H9 (cell line): ENCODE measurements at regions not wholly inside any gene's neighbourhood (a gene's known extent, or its start where the extent isn't known, plus 50 kb on each side); places are given as distances from the start of the nearest gene placed in this dataset.
"Not testable (repeated sequence)": the region's sequence is repeated elsewhere in the genome, so short reads cannot be mapped to it uniquely, and the experiment has no call there.

Experiments
- DNase-seq: peaks from one replicate; pipeline ENCODE4 v3.0.0-alpha.2; 2017
- H2AFZ ChIP-seq: one replicate; pipeline ENCODE4 v1.6.1; 2013; ENCODE audit warnings: mild to moderate bottlenecking, low read length, control low read depth, moderate library complexity
- H2AK5ac ChIP-seq: 2 replicates; pipeline ENCODE4 v1.6.1; 2013; ENCODE audit warnings: low read length, control low read depth, mixed read lengths; ENCODE audit not compliant: insufficient read length
- H2BK120ac ChIP-seq: one replicate; pipeline ENCODE4 v1.6.1; 2013; ENCODE audit warnings: low read depth, mild to moderate bottlenecking, low read length, control low read depth, inconsistent platforms; ENCODE audit not compliant: poor library complexity, severe bottlenecking
- H2BK12ac ChIP-seq: 2 replicates; pipeline ENCODE4 v1.6.1; 2013; ENCODE audit warnings: low read length, control low read depth, mixed read lengths, low read depth; ENCODE audit not compliant: insufficient read length
- H2BK15ac ChIP-seq: 2 replicates; pipeline ENCODE4 v1.6.1; 2013; ENCODE audit warnings: low read depth, low read length, control low read depth
- H2BK20ac ChIP-seq: one replicate; pipeline ENCODE4 v1.6.1; 2013; ENCODE audit warnings: low read depth, mild to moderate bottlenecking, low read length, control low read depth, inconsistent platforms; ENCODE audit not compliant: poor library complexity, severe bottlenecking
- H2BK5ac ChIP-seq: 2 replicates; pipeline ENCODE4 v1.6.1; 2013; ENCODE audit warnings: low read length, control low read depth, mixed read lengths; ENCODE audit not compliant: insufficient read length
- H3K14ac ChIP-seq: 2 replicates; pipeline ENCODE4 v1.6.1; 2013; ENCODE audit warnings: low read length, control low read depth; ENCODE audit not compliant: insufficient read depth
- H3K18ac ChIP-seq: 2 replicates; pipeline ENCODE4 v1.6.1; 2013; ENCODE audit warnings: low read depth, mild to moderate bottlenecking, mixed read lengths, low read length, control low read depth; ENCODE audit not compliant: insufficient read length
- H3K23ac ChIP-seq: 2 replicates; pipeline ENCODE4 v1.6.1; 2013; ENCODE audit warnings: low read length, control low read depth, mixed read lengths, low read depth; ENCODE audit not compliant: insufficient read length
- H3K23me2 ChIP-seq: 2 replicates; pipeline ENCODE4 v1.6.1; 2013; ENCODE audit warnings: low read depth, mild to moderate bottlenecking, mixed read lengths, low read length, control low read depth; ENCODE audit not compliant: insufficient read length, poor library complexity, severe bottlenecking
- H3K27ac ChIP-seq: 2 replicates; pipeline ENCODE4 v1.5.1; 2013; ENCODE audit warnings: low read length, control low read depth, mixed read lengths, low read depth; ENCODE audit not compliant: insufficient read length
- H3K27me3 ChIP-seq: 2 replicates; pipeline ENCODE4 v1.6.1; 2013; ENCODE audit warnings: low read length, control low read depth, inconsistent platforms; ENCODE audit not compliant: insufficient read depth
- H3K4ac ChIP-seq: 2 replicates; pipeline ENCODE4 v1.6.1; 2013; ENCODE audit warnings: low read depth, mild to moderate bottlenecking, control low read depth, inconsistent platforms, low read length, moderate library complexity
- H3K4me1 ChIP-seq: 2 replicates; pipeline ENCODE4 v1.6.1; 2013; ENCODE audit warnings: low read length, control low read depth, inconsistent platforms; ENCODE audit not compliant: insufficient read depth
- H3K4me2 ChIP-seq: 2 replicates; pipeline ENCODE4 v1.6.1; 2013; ENCODE audit warnings: low read length, control low read depth, mixed read lengths; ENCODE audit not compliant: insufficient read length, insufficient read depth
- H3K56ac ChIP-seq: 2 replicates; pipeline ENCODE4 v1.6.1; 2013; ENCODE audit warnings: low read depth, mild to moderate bottlenecking, mixed read lengths, low read length, control low read depth; ENCODE audit not compliant: insufficient read length
- H3K79me1 ChIP-seq: 2 replicates; pipeline ENCODE4 v1.6.1; 2013; ENCODE audit warnings: low read depth, mild to moderate bottlenecking, moderate library complexity, low read length, control low read depth, inconsistent platforms; ENCODE audit not compliant: insufficient read depth, poor library complexity, severe bottlenecking
- H3K79me2 ChIP-seq: 2 replicates; pipeline ENCODE4 v1.6.1; 2013; ENCODE audit warnings: low read length, control low read depth, inconsistent platforms; ENCODE audit not compliant: insufficient read depth
- H3K9ac ChIP-seq: 2 replicates; pipeline ENCODE4 v1.6.1; 2013; ENCODE audit warnings: low read length, control low read depth, mixed read lengths; ENCODE audit not compliant: insufficient read length; ENCODE audit errors: extremely low read depth
- H3K9me3 ChIP-seq: one replicate; pipeline ENCODE4 v1.6.1; 2013; ENCODE audit warnings: low read depth, low read length, inconsistent platforms; ENCODE audit not compliant: control insufficient read depth
- H3T11ph ChIP-seq: one replicate; pipeline ENCODE4 v1.6.1; 2013; ENCODE audit warnings: mild to moderate bottlenecking, low read length, control low read depth, inconsistent platforms
- H4K20me1 ChIP-seq: one replicate; pipeline ENCODE4 v1.6.1; 2013; ENCODE audit not compliant: control insufficient read depth, insufficient read length, insufficient read depth
- H4K5ac ChIP-seq: 2 replicates; pipeline ENCODE4 v1.6.1; 2013; ENCODE audit warnings: low read depth, mild to moderate bottlenecking, mixed read lengths, low read length, control low read depth; ENCODE audit not compliant: insufficient read length
- H4K8ac ChIP-seq: replicated peaks from 2 replicates; pipeline ENCODE4 v1.6.1; 2013; ENCODE audit warnings: low read length, control low read depth, mixed read lengths, low read depth; ENCODE audit not compliant: insufficient read length
- H4K91ac ChIP-seq: 2 replicates; pipeline ENCODE4 v1.6.1; 2013; ENCODE audit warnings: low read depth, mild to moderate bottlenecking, moderate library complexity, mixed read lengths, low read length, control low read depth; ENCODE audit not compliant: insufficient read length
- H3K27ac Mint-ChIP-seq, 3 experiments: 2 replicates in 2 of 3; 3 replicates in 1 of 3; pipeline ENCODE4 v1.8.0; 2020 to 2021; ENCODE audit warnings: mixed read lengths in 3 of 3, mild to moderate bottlenecking in 1 of 3, moderate library complexity in 1 of 3
- H3K27me3 Mint-ChIP-seq: 2 replicates; pipeline ENCODE4 v1.8.0; 2021; ENCODE audit warnings: low read depth, mild to moderate bottlenecking, moderate library complexity, mixed read lengths
- H3K36me3 Mint-ChIP-seq, 3 experiments: 2 replicates in 2 of 3; 3 replicates in 1 of 3; pipeline ENCODE4 v1.8.0; 2020 to 2021; ENCODE audit warnings: low read depth in 3 of 3, mixed read lengths in 3 of 3; ENCODE audit not compliant: insufficient read depth in 1 of 3
- H3K4me1 Mint-ChIP-seq, 2 experiments: 2 replicates each; pipeline ENCODE4 v1.8.0; 2020; ENCODE audit warnings: mixed read lengths in 2 of 2
- H3K4me3 Mint-ChIP-seq, 2 experiments: 2 replicates in 1 of 2; 3 replicates in 1 of 2; pipeline ENCODE4 v1.8.0; 2020 to 2021; ENCODE audit warnings: mild to moderate bottlenecking in 2 of 2, mixed read lengths in 2 of 2, moderate library complexity in 1 of 2
- H3K9me3 Mint-ChIP-seq, 2 experiments: 2 replicates in 1 of 2; 3 replicates in 1 of 2; pipeline ENCODE4 v1.8.0; 2020; ENCODE audit warnings: mild to moderate bottlenecking in 2 of 2, mixed read lengths in 2 of 2, moderate library complexity in 1 of 2
- WGBS: extraction: QIAGEN DNeasy Blood & Tissue Kit; methylation state at CpG from one replicate; pipeline ENCODE4 v1.1.7; 2013; ENCODE audit warnings: missing lambda C conversion rate, low lambda C conversion rate, mixed read lengths; ENCODE audit not compliant: insufficient read length; ENCODE audit errors: extremely low coverage; 5-methylcytosine and 5-hydroxymethylcytosine counted together
- TF ChIP-seq, protein P1 (sequence below): fragments of 200-600 bp; sonication (generic); conservative IDR thresholded peaks from 3 replicates; pipeline ENCODE4 v1.8.0; 2021; ENCODE audit warnings: antibody characterized with exemption, mild to moderate bottlenecking

DNA sequence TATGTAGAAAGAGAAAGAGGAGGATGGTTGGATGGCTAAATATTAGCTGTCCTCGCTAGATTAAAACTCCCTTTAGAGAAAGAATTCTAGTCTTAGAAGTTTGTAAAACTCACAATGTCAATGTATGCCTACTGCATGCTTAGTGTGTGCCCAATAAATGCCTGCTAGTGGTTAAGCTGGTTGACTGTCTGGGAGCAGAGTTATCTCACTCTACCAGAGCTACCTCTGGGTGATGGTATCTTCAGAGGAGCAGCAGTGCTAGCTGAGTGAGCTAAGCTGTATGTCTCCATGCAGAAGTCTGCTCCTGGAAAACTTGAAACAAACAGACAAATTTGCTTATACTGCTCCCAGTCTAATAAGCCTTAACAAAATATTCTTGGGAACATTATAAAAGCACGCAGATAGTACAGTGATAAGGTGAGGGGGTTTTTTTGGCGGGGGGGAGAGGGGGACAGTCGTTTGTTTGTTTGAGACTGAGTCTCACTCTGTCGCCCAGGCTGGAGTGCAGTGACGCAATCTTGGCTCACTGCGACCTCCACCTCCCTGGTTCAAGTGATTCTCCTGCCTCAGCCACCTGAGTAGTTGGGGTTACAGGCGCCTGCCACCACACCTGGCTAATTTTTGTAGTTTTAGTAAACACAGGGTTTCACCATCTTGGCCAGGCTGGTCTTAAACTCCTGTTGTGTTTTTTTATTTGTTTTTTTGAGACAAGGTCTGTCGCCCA lies 202.8 kb upstream of the TSC22D1 start:
- no peak overlapping the region for H2BK12ac ChIP-seq
- no peak overlapping the region for H3K23ac ChIP-seq
- no peak overlapping the region for H4K91ac ChIP-seq
- H4K8ac ChIP-seq, result no peak overlapping the region
- H2AFZ ChIP-seq, result no peak overlapping the region
- no peak overlapping the region for H2AK5ac ChIP-seq
- Mint-ChIP-seq H3K27me3 (no peaks in the 10 kb centered on the region; the same call in 1 of the 2 replicates), H3K4me3 (no peak overlapping the region), H3K4me1 (no peaks in the 10 kb centered on the region), H3K9me3 (no peaks in the 10 kb centered on the region; a peak in 1 of 5 replicates), H3K36me3 (no peaks in the 10 kb centered on the region), H3K27ac (no peak overlapping the region)
- H3T11ph ChIP-seq, result no peak overlapping the region
- no peaks in the 10 kb centered on the region for H3K23me2 ChIP-seq
- no peak overlapping the region for H3K4ac ChIP-seq
- no peaks in the 10 kb centered on the region for H4K20me1 ChIP-seq
- H3K14ac ChIP-seq, result no peak overlapping the region
- no peaks in the 10 kb centered on the region for H3K9me3 ChIP-seq
- no peak overlapping the region for H3K4me2 ChIP-seq
- no peak overlapping the region for H2BK120ac ChIP-seq
- H2BK20ac ChIP-seq, result no peak overlapping the region
- H3K9ac ChIP-seq, result no peak overlapping the region
- no peaks in the 10 kb centered on the region for H3K4me1 ChIP-seq
- no peak overlapping the region for H3K18ac ChIP-seq
- H2BK15ac ChIP-seq, result no peak overlapping the region
- TF ChIP-seq, protein P1, sequence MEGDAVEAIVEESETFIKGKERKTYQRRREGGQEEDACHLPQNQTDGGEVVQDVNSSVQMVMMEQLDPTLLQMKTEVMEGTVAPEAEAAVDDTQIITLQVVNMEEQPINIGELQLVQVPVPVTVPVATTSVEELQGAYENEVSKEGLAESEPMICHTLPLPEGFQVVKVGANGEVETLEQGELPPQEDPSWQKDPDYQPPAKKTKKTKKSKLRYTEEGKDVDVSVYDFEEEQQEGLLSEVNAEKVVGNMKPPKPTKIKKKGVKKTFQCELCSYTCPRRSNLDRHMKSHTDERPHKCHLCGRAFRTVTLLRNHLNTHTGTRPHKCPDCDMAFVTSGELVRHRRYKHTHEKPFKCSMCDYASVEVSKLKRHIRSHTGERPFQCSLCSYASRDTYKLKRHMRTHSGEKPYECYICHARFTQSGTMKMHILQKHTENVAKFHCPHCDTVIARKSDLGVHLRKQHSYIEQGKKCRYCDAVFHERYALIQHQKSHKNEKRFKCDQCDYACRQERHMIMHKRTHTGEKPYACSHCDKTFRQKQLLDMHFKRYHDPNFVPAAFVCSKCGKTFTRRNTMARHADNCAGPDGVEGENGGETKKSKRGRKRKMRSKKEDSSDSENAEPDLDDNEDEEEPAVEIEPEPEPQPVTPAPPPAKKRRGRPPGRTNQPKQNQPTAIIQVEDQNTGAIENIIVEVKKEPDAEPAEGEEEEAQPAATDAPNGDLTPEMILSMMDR, result no peak
- no peak overlapping the region for H3K56ac ChIP-seq
- no peak overlapping the region for H4K5ac ChIP-seq
- H2BK5ac ChIP-seq, result no peak overlapping the region
- DNase-seq, result no peak
- H3K79me2 ChIP-seq, result no peaks in the 10 kb centered on the region
- WGBS, result no CpG with 5 or more reads among the region's 9 CpGs
- H3K27me3 ChIP-seq, result no peaks in the 10 kb centered on the region
- no peaks in the 10 kb centered on the region for H3K79me1 ChIP-seq
- no peak overlapping the region for H3K27ac ChIP-seq

DNA sequence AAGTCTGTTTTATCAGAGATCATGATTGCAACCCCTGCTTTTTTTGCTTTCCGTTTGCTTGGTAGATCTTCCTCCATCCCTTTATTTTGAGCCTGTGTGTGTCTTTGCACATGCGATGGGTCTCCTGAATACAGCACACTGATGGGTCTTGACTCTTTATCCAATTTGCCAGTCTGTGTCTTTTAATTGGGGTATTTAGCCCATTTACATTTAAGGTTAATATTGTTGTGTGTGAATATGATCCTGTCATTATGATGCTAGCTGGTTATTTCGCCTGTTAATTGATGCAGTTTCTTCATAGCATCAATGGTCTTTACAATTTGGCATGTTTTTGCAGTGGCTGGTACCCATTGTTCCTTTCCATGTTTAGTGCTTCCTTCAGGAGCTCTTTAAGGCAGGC lies 199.2 kb upstream of the TSC22D1 start:
- not testable (repeated sequence) for H2AK5ac ChIP-seq, H3K4me3 Mint-ChIP-seq, H3K23ac ChIP-seq, H3K14ac ChIP-seq, H2BK12ac ChIP-seq, H3K36me3 Mint-ChIP-seq, H3K18ac ChIP-seq, H2BK5ac ChIP-seq, H3K27me3 ChIP-seq, H2BK15ac ChIP-seq, H3K79me2 ChIP-seq, H3K27me3 Mint-ChIP-seq, H3K23me2 ChIP-seq, H2BK20ac ChIP-seq, H3K9ac ChIP-seq, H3K4me2 ChIP-seq, H4K5ac ChIP-seq, H4K91ac ChIP-seq, H3K56ac ChIP-seq, H3T11ph ChIP-seq, H3K27ac ChIP-seq, H2BK120ac ChIP-seq, H3K27ac Mint-ChIP-seq, H4K20me1 ChIP-seq, DNase-seq, H3K9me3 ChIP-seq, H3K9me3 Mint-ChIP-seq, H3K4me1 Mint-ChIP-seq, H3K79me1 ChIP-seq, H3K4me1 ChIP-seq, H4K8ac ChIP-seq, H3K4ac ChIP-seq, H2AFZ ChIP-seq
- no CpG with 5 or more reads among the region's 3 CpGs for WGBS
